Neural cell (in vitro differentiated cells): ENCODE measurements at regions not wholly inside any gene's neighbourhood (a gene's known extent, or its start where the extent isn't known, plus 50 kb on each side); places are given as distances from the start of the nearest gene placed in this dataset.

ENCODE experiments used
- H2AFZ ChIP-seq: fragments of 200-600, 300-800 bp; sonication (generic), shearing (Covaris generic); 2 replicates; pipeline ENCODE4 v1.6.0; 2014; ENCODE audit warnings: low read depth, mild to moderate bottlenecking, antibody characterized with exemption, low read length, moderate library complexity
- H3F3A ChIP-seq: fragments of 200-600 bp; shearing (Covaris generic); 2 replicates; pipeline ENCODE4 v1.6.1; 2016; ENCODE audit warnings: mild to moderate bottlenecking, moderate library complexity, mixed read lengths, antibody characterized with exemption, low read length; ENCODE audit not compliant: insufficient read depth, poor library complexity, severe bottlenecking
- H3K27ac ChIP-seq: fragments of 200-600, 300-800 bp; sonication (generic), shearing (Covaris generic); 2 replicates; pipeline ENCODE4 v1.5.1; 2014; ENCODE audit warnings: mild to moderate bottlenecking, low read length, moderate library complexity
- H3K27me3 ChIP-seq: fragments of 300-800, 200-600 bp; sonication (generic), shearing (Covaris generic); 2 replicates; pipeline ENCODE4 v1.6.0; 2014; ENCODE audit warnings: mild to moderate bottlenecking, low read depth, low read length, moderate library complexity; ENCODE audit not compliant: insufficient read depth
- H3K36me3 ChIP-seq: fragments of 300-800, 200-600 bp; sonication (generic), shearing (Covaris generic); 2 replicates; pipeline ENCODE4 v1.5.1; 2014; ENCODE audit warnings: mild to moderate bottlenecking, antibody characterized with exemption, low read length, moderate library complexity; ENCODE audit not compliant: insufficient read depth
- H3K4me2 ChIP-seq: fragments of 300-800, 200-600 bp; sonication (generic), shearing (Covaris generic); 2 replicates; pipeline ENCODE4 v1.6.0; 2014; ENCODE audit warnings: mild to moderate bottlenecking, low read length
- H3K4me3 ChIP-seq: fragments of 300-800, 200-600 bp; sonication (generic), shearing (Covaris generic); 2 replicates; pipeline ENCODE4 v1.5.1; 2014; ENCODE audit warnings: mild to moderate bottlenecking, low read length, moderate library complexity
- H3K79me2 ChIP-seq: fragments of 200-600 bp; shearing (Covaris generic); replicated peaks from 2 replicates; pipeline ENCODE4 v1.6.0; 2014; ENCODE audit warnings: mild to moderate bottlenecking, low read length, moderate library complexity; ENCODE audit not compliant: insufficient read depth
- H3K9ac ChIP-seq: fragments of 300-800, 200-600 bp; sonication (generic), shearing (Covaris generic); 2 replicates; pipeline ENCODE4 v1.6.1; 2016; ENCODE audit warnings: mild to moderate bottlenecking, low read length, mixed read lengths
- H3K9me2 ChIP-seq: fragments of 200-600 bp; shearing (Covaris generic); 2 replicates; pipeline ENCODE4 v1.6.1; 2016; ENCODE audit warnings: mild to moderate bottlenecking, low read length, mixed read lengths; ENCODE audit not compliant: insufficient read depth
- H3K9me3 ChIP-seq: fragments of 200-600, 300-800 bp; sonication (generic), shearing (Covaris generic); 2 replicates; pipeline ENCODE4 v1.6.1; 2016; ENCODE audit warnings: mild to moderate bottlenecking, mixed run types, low read length, moderate library complexity, mixed read lengths
- H4K20me1 ChIP-seq: fragments of 200-600 bp; shearing (Covaris generic); 2 replicates; pipeline ENCODE4 v1.6.1; 2016; ENCODE audit warnings: mild to moderate bottlenecking, mixed run types; ENCODE audit not compliant: insufficient read depth
- EP300 ChIP-seq: fragments of 450-650 bp; conservative IDR thresholded peaks from 2 replicates; pipeline ENCODE4 v1.6.1; 2014; ENCODE audit warnings: antibody characterized with exemption, mild to moderate bottlenecking, moderate library complexity; ENCODE audit not compliant: poor library complexity, severe bottlenecking
- EZH2 ChIP-seq: fragments of 200-600, 300-800 bp; shearing (Covaris generic), sonication (generic); IDR thresholded peaks from 2 replicates; pipeline ENCODE4 v1.6.1; 2014; ENCODE audit warnings: antibody characterized with exemption, low read length, borderline replicate concordance, mild to moderate bottlenecking; ENCODE audit not compliant: insufficient read depth, poor library complexity, severe bottlenecking
- MXI1 ChIP-seq: fragments of 450-650 bp; conservative IDR thresholded peaks from 2 replicates; pipeline ENCODE4 v1.6.1; 2014; ENCODE audit warnings: antibody characterized with exemption, mild to moderate bottlenecking; ENCODE audit not compliant: poor library complexity, severe bottlenecking
- POLR2AphosphoS5 ChIP-seq: IDR thresholded peaks from 2 replicates; pipeline ENCODE4 v1.6.1; 2012
- RAD21 ChIP-seq: fragments of 450-650 bp; conservative IDR thresholded peaks from 2 replicates; pipeline ENCODE4 v1.6.1; 2014; ENCODE audit warnings: antibody characterized with exemption, mild to moderate bottlenecking, moderate library complexity
- SMC3 ChIP-seq: fragments of 450-650 bp; conservative IDR thresholded peaks from 2 replicates; pipeline ENCODE4 v1.6.1; 2014; ENCODE audit warnings: antibody characterized with exemption, mild to moderate bottlenecking, moderate library complexity; ENCODE audit not compliant: poor library complexity
- TAF1 ChIP-seq: IDR thresholded peaks from 2 replicates; pipeline ENCODE4 v1.6.1; 2012; ENCODE audit warnings: low read depth
- TF ChIP-seq, protein P1 (sequence below): fragments of 450-650 bp; IDR thresholded peaks from 2 replicates; pipeline ENCODE4 v1.5.1; 2014; ENCODE audit warnings: antibody characterized with exemption, mild to moderate bottlenecking, moderate library complexity; ENCODE audit not compliant: poor library complexity, severe bottlenecking
- TF ChIP-seq, protein P2 (sequence below): IDR thresholded peaks from 2 replicates; pipeline ENCODE4 v1.6.1; 2012; ENCODE audit warnings: borderline replicate concordance

DNA sequence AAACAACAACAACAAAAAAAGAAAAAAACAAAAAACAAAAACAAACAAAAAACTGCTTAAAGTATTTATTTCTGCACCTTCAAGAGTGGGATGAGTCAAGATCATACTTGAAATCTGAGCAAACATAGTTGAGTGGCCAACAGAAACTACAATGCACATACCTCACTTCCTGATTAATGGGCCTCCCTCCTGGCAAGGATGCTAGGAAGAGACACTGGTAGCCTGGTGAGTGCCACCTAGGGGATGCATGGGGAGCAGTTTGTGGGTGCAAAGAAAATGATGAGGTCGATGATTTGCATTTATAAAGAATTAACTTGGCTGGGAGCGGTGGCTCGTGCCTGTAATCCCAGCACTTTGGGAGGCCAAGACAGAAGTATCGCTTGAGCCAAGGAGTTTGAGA is 808.1 kb downstream of the MAFB start:
- no peaks in the 10 kb centered on the region for H3K9me3 ChIP-seq
- no peaks in the 10 kb centered on the region for H3F3A ChIP-seq
- no peaks in the 10 kb centered on the region for H3K27me3 ChIP-seq
- TF ChIP-seq, protein P1, sequence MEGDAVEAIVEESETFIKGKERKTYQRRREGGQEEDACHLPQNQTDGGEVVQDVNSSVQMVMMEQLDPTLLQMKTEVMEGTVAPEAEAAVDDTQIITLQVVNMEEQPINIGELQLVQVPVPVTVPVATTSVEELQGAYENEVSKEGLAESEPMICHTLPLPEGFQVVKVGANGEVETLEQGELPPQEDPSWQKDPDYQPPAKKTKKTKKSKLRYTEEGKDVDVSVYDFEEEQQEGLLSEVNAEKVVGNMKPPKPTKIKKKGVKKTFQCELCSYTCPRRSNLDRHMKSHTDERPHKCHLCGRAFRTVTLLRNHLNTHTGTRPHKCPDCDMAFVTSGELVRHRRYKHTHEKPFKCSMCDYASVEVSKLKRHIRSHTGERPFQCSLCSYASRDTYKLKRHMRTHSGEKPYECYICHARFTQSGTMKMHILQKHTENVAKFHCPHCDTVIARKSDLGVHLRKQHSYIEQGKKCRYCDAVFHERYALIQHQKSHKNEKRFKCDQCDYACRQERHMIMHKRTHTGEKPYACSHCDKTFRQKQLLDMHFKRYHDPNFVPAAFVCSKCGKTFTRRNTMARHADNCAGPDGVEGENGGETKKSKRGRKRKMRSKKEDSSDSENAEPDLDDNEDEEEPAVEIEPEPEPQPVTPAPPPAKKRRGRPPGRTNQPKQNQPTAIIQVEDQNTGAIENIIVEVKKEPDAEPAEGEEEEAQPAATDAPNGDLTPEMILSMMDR = no peak
- TF ChIP-seq, protein P2, sequence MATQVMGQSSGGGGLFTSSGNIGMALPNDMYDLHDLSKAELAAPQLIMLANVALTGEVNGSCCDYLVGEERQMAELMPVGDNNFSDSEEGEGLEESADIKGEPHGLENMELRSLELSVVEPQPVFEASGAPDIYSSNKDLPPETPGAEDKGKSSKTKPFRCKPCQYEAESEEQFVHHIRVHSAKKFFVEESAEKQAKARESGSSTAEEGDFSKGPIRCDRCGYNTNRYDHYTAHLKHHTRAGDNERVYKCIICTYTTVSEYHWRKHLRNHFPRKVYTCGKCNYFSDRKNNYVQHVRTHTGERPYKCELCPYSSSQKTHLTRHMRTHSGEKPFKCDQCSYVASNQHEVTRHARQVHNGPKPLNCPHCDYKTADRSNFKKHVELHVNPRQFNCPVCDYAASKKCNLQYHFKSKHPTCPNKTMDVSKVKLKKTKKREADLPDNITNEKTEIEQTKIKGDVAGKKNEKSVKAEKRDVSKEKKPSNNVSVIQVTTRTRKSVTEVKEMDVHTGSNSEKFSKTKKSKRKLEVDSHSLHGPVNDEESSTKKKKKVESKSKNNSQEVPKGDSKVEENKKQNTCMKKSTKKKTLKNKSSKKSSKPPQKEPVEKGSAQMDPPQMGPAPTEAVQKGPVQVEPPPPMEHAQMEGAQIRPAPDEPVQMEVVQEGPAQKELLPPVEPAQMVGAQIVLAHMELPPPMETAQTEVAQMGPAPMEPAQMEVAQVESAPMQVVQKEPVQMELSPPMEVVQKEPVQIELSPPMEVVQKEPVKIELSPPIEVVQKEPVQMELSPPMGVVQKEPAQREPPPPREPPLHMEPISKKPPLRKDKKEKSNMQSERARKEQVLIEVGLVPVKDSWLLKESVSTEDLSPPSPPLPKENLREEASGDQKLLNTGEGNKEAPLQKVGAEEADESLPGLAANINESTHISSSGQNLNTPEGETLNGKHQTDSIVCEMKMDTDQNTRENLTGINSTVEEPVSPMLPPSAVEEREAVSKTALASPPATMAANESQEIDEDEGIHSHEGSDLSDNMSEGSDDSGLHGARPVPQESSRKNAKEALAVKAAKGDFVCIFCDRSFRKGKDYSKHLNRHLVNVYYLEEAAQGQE = no peak
- no peak for TF ChIP-seq TAF1
- TF ChIP-seq POLR2AphosphoS5 = no peak
- TF ChIP-seq EZH2 = no peak
- no peak overlapping the region for H3K4me3 ChIP-seq
- H3K36me3 ChIP-seq = no peaks in the 10 kb centered on the region
- H3K9ac ChIP-seq = no peak overlapping the region
- H3K9me2 ChIP-seq = no peaks in the 10 kb centered on the region
- no peaks in the 10 kb centered on the region for H4K20me1 ChIP-seq
- no peak overlapping the region for H3K4me2 ChIP-seq
- no peak overlapping the region for H3K27ac ChIP-seq
- no peak overlapping the region for H2AFZ ChIP-seq
- H3K79me2 ChIP-seq = no peaks in the 10 kb centered on the region

DNA sequence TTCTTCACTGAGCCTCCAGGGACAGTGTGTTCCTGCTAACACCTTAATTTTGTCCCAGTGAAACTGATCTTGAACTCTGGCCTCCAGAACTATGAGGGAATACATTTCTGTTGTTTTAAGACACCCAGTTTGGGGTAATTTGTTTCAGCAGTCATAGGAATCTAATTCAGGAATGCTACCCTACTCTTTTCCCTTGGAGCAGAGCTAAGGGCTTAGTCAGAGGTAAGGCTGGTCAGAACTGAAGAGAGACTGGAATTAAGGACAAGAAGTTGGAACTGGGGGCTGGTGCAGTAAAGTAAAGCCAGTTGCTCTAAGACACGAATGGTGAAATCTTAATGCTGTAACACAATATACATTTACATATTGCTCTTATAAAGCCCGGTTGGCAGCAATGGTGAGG is 809.7 kb downstream of the MAFB start:
- H3K9me2 ChIP-seq = no peaks in the 10 kb centered on the region
- H3K27me3 ChIP-seq = no peaks in the 10 kb centered on the region
- H3K27ac ChIP-seq = no peak overlapping the region
- no peaks in the 10 kb centered on the region for H3K36me3 ChIP-seq
- no peak overlapping the region for H3K4me2 ChIP-seq
- H3K9ac ChIP-seq = no peak overlapping the region
- H3K79me2 ChIP-seq = no peaks in the 10 kb centered on the region
- no peaks in the 10 kb centered on the region for H3F3A ChIP-seq
- no peaks in the 10 kb centered on the region for H4K20me1 ChIP-seq
- H3K9me3 ChIP-seq = no peaks in the 10 kb centered on the region
- no peak overlapping the region for H2AFZ ChIP-seq
- H3K4me3 ChIP-seq = no peak overlapping the region
- TF ChIP-seq, protein P2 = no peak
- TF ChIP-seq MXI1 = no peak
- TF ChIP-seq TAF1 = no peak
- no peak for TF ChIP-seq EP300
- TF ChIP-seq RAD21 = no peak
- no peak for TF ChIP-seq POLR2AphosphoS5
- TF ChIP-seq, protein P1 = no peak
- TF ChIP-seq EZH2 = no peak
- no peak for TF ChIP-seq SMC3
